GM23338 (cell line): ENCODE measurements at regions not wholly inside any gene's neighbourhood (a gene's known extent, or its start where the extent isn't known, plus 50 kb on each side); places are given as distances from the start of the nearest gene placed in this dataset.

Experiments used
- ATAC-seq: fragments of 200-7000 bp; cut with Tn5 transposase; 3 replicates; pipeline ENCODE4 v1.9.1; 2020
- DNase-seq: peaks from one replicate; pipeline ENCODE4 v3.0.0-alpha.2; 2015; ENCODE audit warnings: low spot score
- H2AFZ ChIP-seq: fragments of 200-600 bp; sonication (generic); 2 replicates; pipeline ENCODE4 v1.8.0; 2016; ENCODE audit warnings: antibody characterized with exemption, mild to moderate bottlenecking, moderate library complexity
- H3F3A ChIP-seq: fragments of 200-600 bp; sonication (generic); replicated peaks from 2 replicates; pipeline ENCODE4 v1.8.0; 2017; ENCODE audit warnings: antibody characterized with exemption, mixed run types, low read depth
- H3K27ac ChIP-seq: fragments of 200-600 bp; sonication (generic); 2 replicates; pipeline ENCODE4 v1.6.1; 2016; ENCODE audit warnings: low read depth
- H3K27me3 ChIP-seq: fragments of 200-600 bp; sonication (generic); 2 replicates; pipeline ENCODE4 v1.8.0; 2016; ENCODE audit warnings: mild to moderate bottlenecking, mixed run types, moderate library complexity; ENCODE audit not compliant: insufficient read depth
- H3K36me3 ChIP-seq: fragments of 200-600 bp; sonication (generic); 2 replicates; pipeline ENCODE4 v1.8.0; 2016; ENCODE audit warnings: mild to moderate bottlenecking; ENCODE audit not compliant: insufficient read depth
- H3K4me1 ChIP-seq: fragments of 200-600 bp; sonication (generic); 2 replicates; pipeline ENCODE4 v1.8.0; 2016; ENCODE audit warnings: mild to moderate bottlenecking, moderate library complexity; ENCODE audit not compliant: insufficient read depth
- H3K4me2 ChIP-seq: fragments of 200-600 bp; sonication (generic); 2 replicates; pipeline ENCODE4 v1.7.1; 2017; ENCODE audit warnings: mixed run types
- H3K4me3 ChIP-seq: fragments of 200-600 bp; sonication (generic); 2 replicates; pipeline ENCODE4 v1.6.1; 2016; ENCODE audit warnings: mixed run types
- H3K79me2 ChIP-seq: fragments of 200-600 bp; sonication (generic); replicated peaks from 2 replicates; pipeline ENCODE4 v1.8.0; 2017; ENCODE audit warnings: mild to moderate bottlenecking; ENCODE audit not compliant: insufficient read depth
- H3K9me2 ChIP-seq: fragments of 200-600 bp; sonication (generic); 2 replicates; pipeline ENCODE4 v1.8.0; 2017; ENCODE audit not compliant: insufficient read depth
- H4K20me1 ChIP-seq: fragments of 200-600 bp; sonication (generic); replicated peaks from 2 replicates; pipeline ENCODE4 v1.8.0; 2017; ENCODE audit warnings: mild to moderate bottlenecking; ENCODE audit not compliant: insufficient read depth
- H3K27ac Mint-ChIP-seq: 2 replicates; pipeline ENCODE4 v1.8.0; 2020; ENCODE audit warnings: inconsistent platforms, mild to moderate bottlenecking, moderate library complexity, mixed read lengths
- H3K27me3 Mint-ChIP-seq: 3 replicates; pipeline ENCODE4 v1.8.0; 2022; ENCODE audit warnings: low read depth, mild to moderate bottlenecking, moderate library complexity, mixed read lengths, inconsistent platforms; ENCODE audit not compliant: insufficient read depth, poor library complexity
- H3K36me3 Mint-ChIP-seq: 3 replicates; pipeline ENCODE4 v1.8.0; 2021; ENCODE audit warnings: low read depth, mild to moderate bottlenecking, inconsistent platforms, moderate library complexity, mixed read lengths
- H3K4me1 Mint-ChIP-seq: 3 replicates; pipeline ENCODE4 v1.8.0; 2020; ENCODE audit warnings: mild to moderate bottlenecking, inconsistent platforms, mixed read lengths
- H3K4me3 Mint-ChIP-seq: 3 replicates; pipeline ENCODE4 v1.8.0; 2021; ENCODE audit warnings: moderate library complexity, mild to moderate bottlenecking, inconsistent platforms, mixed read lengths
- H3K9me3 Mint-ChIP-seq: 3 replicates; pipeline ENCODE4 v1.8.0; 2020; ENCODE audit warnings: moderate library complexity, mild to moderate bottlenecking, inconsistent platforms, mixed read lengths
- CREB1 ChIP-seq: fragments of 250-450 bp; sonication (Bioruptor Pico); IDR thresholded peaks from 2 replicates; pipeline ENCODE4 v1.5.0; 2020; ENCODE audit warnings: low read depth, mild to moderate bottlenecking, moderate library complexity
- ETS1 ChIP-seq: IDR thresholded peaks from 2 replicates; pipeline ENCODE4 v1.6.1; 2016; ENCODE audit warnings: antibody characterized with exemption
- EZH2 ChIP-seq: fragments of 200-600 bp; sonication (generic); IDR thresholded peaks from one replicate; pipeline ENCODE4 v1.8.0; 2017; ENCODE audit warnings: antibody characterized with exemption, mild to moderate bottlenecking, low read depth; ENCODE audit not compliant: unreplicated experiment
- EZH2phosphoT487 ChIP-seq: fragments of 200-600 bp; sonication (generic); IDR thresholded peaks from one replicate; pipeline ENCODE4 v1.8.1; 2018; ENCODE audit warnings: antibody characterized with exemption; ENCODE audit not compliant: unreplicated experiment
- JUNB ChIP-seq: IDR thresholded peaks from one replicate; pipeline ENCODE4 v1.6.1; 2016; ENCODE audit warnings: antibody characterized with exemption; ENCODE audit not compliant: unreplicated experiment
- NANOG ChIP-seq: IDR thresholded peaks from 2 replicates; pipeline ENCODE4 v1.6.1; 2016; ENCODE audit warnings: antibody characterized with exemption, borderline replicate concordance
- POLR2AphosphoS5 ChIP-seq: IDR thresholded peaks from 2 replicates; pipeline ENCODE4 v1.6.1; 2016; ENCODE audit warnings: antibody characterized with exemption, low read depth
- STAT1 ChIP-seq: IDR thresholded peaks from one replicate; pipeline ENCODE4 v1.6.1; 2016; ENCODE audit warnings: antibody characterized with exemption; ENCODE audit not compliant: unreplicated experiment
- ZNF114 ChIP-seq: fragments of 250-450 bp; sonication (Bioruptor Pico); IDR thresholded peaks from 2 replicates; pipeline ENCODE4 v1.5.0; 2020; ENCODE audit warnings: mild to moderate bottlenecking, moderate library complexity
- ZNF331 ChIP-seq: fragments of 250-450 bp; sonication (Bioruptor Pico); IDR thresholded peaks from 2 replicates; pipeline ENCODE4 v1.5.0; 2020; ENCODE audit warnings: low read depth, mild to moderate bottlenecking, moderate library complexity
- TF ChIP-seq, protein P1 (sequence below): fragments of 250-450 bp; sonication (Bioruptor Pico); IDR thresholded peaks from 2 replicates; pipeline ENCODE4 v1.5.0; 2020; ENCODE audit warnings: mild to moderate bottlenecking, moderate library complexity
- TF ChIP-seq, protein P2 (sequence below): IDR thresholded peaks from one replicate; pipeline ENCODE4 v1.6.1; 2018; ENCODE audit warnings: antibody characterized with exemption; ENCODE audit not compliant: unreplicated experiment
- TF ChIP-seq, protein P3 (sequence below), 2 experiments: fragments of 200-600 bp in 1 of 2; sonication (generic) in 1 of 2; conservative IDR thresholded peaks; 2 replicates each; pipeline versions ENCODE4 v1.5.1 to v1.6.1; 2016 to 2017; ENCODE audit warnings: antibody characterized with exemption in 2 of 2, low read depth in 2 of 2, mild to moderate bottlenecking in 2 of 2, moderate library complexity in 1 of 2

GRCh38 chr4:144910723-144911122 is 187.3 kb downstream of the ANAPC10 start:
- no peak overlapping the region for H3K4me3 Mint-ChIP-seq
- H3K36me3 Mint-ChIP-seq, result no peaks in the 10 kb centered on the region
- Histone ChIP-seq H3K79me2 (no peaks in the 10 kb centered on the region), H4K20me1 (no peaks in the 10 kb centered on the region), H3K4me1 (no peaks in the 10 kb centered on the region), H3F3A (no peaks in the 10 kb centered on the region), H3K4me3 (no peak overlapping the region), H3K36me3 (no peaks in the 10 kb centered on the region), H2AFZ (no peak overlapping the region), H3K27me3 (no peaks in the 10 kb centered on the region), H3K27ac (no peak overlapping the region), H3K9me2 (peaks cover 4% of the 10 kb centered on the region; the same call in 1 of the 2 replicates), H3K4me2 (no peak overlapping the region)
- no peaks in the 10 kb centered on the region for H3K4me1 Mint-ChIP-seq
- no peaks in the 10 kb centered on the region for H3K27me3 Mint-ChIP-seq
- ATAC-seq (no peak), DNase-seq (no peak)
- H3K27ac Mint-ChIP-seq, result peak overlapping the region; percentile 61; the same call in 1 of the 2 replicates
- no peaks in the 10 kb centered on the region for H3K9me3 Mint-ChIP-seq
- TF ChIP-seq, protein P1, sequence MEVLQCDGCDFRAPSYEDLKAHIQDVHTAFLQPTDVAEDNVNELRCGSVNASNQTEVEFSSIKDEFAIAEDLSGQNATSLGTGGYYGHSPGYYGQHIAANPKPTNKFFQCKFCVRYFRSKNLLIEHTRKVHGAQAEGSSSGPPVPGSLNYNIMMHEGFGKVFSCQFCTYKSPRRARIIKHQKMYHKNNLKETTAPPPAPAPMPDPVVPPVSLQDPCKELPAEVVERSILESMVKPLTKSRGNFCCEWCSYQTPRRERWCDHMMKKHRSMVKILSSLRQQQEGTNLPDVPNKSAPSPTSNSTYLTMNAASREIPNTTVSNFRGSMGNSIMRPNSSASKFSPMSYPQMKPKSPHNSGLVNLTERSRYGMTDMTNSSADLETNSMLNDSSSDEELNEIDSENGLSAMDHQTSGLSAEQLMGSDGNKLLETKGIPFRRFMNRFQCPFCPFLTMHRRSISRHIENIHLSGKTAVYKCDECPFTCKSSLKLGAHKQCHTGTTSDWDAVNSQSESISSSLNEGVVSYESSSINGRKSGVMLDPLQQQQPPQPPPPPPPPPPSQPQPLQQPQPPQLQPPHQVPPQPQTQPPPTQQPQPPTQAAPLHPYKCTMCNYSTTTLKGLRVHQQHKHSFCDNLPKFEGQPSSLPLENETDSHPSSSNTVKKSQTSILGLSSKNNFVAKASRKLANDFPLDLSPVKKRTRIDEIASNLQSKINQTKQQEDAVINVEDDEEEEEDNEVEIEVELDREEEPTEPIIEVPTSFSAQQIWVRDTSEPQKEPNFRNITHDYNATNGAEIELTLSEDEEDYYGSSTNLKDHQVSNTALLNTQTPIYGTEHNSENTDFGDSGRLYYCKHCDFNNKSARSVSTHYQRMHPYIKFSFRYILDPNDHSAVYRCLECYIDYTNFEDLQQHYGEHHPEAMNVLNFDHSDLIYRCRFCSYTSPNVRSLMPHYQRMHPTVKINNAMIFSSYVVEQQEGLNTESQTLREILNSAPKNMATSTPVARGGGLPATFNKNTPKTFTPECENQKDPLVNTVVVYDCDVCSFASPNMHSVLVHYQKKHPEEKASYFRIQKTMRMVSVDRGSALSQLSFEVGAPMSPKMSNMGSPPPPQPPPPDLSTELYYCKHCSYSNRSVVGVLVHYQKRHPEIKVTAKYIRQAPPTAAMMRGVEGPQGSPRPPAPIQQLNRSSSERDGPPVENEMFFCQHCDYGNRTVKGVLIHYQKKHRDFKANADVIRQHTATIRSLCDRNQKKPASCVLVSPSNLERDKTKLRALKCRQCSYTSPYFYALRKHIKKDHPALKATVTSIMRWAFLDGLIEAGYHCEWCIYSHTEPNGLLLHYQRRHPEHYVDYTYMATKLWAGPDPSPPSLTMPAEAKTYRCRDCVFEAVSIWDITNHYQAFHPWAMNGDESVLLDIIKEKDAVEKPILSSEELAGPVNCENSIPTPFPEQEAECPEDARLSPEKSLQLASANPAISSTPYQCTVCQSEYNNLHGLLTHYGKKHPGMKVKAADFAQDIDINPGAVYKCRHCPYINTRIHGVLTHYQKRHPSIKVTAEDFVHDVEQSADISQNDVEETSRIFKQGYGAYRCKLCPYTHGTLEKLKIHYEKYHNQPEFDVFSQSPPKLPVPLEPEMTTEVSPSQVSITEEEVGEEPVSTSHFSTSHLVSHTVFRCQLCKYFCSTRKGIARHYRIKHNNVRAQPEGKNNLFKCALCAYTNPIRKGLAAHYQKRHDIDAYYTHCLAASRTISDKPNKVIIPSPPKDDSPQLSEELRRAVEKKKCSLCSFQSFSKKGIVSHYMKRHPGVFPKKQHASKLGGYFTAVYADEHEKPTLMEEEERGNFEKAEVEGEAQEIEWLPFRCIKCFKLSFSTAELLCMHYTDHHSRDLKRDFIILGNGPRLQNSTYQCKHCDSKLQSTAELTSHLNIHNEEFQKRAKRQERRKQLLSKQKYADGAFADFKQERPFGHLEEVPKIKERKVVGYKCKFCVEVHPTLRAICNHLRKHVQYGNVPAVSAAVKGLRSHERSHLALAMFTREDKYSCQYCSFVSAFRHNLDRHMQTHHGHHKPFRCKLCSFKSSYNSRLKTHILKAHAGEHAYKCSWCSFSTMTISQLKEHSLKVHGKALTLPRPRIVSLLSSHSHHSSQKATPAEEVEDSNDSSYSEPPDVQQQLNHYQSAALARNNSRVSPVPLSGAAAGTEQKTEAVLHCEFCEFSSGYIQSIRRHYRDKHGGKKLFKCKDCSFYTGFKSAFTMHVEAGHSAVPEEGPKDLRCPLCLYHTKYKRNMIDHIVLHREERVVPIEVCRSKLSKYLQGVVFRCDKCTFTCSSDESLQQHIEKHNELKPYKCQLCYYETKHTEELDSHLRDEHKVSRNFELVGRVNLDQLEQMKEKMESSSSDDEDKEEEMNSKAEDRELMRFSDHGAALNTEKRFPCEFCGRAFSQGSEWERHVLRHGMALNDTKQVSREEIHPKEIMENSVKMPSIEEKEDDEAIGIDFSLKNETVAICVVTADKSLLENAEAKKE (CRISPR knock-in tag), result no peak
- no peak for TF ChIP-seq ZNF114 (CRISPR knock-in tag)
- no peak for TF ChIP-seq POLR2AphosphoS5
- no peak for TF ChIP-seq EZH2phosphoT487
- TF ChIP-seq NANOG, result no peak
- no peak for TF ChIP-seq EZH2
- no peak for TF ChIP-seq STAT1
- TF ChIP-seq, protein P2, sequence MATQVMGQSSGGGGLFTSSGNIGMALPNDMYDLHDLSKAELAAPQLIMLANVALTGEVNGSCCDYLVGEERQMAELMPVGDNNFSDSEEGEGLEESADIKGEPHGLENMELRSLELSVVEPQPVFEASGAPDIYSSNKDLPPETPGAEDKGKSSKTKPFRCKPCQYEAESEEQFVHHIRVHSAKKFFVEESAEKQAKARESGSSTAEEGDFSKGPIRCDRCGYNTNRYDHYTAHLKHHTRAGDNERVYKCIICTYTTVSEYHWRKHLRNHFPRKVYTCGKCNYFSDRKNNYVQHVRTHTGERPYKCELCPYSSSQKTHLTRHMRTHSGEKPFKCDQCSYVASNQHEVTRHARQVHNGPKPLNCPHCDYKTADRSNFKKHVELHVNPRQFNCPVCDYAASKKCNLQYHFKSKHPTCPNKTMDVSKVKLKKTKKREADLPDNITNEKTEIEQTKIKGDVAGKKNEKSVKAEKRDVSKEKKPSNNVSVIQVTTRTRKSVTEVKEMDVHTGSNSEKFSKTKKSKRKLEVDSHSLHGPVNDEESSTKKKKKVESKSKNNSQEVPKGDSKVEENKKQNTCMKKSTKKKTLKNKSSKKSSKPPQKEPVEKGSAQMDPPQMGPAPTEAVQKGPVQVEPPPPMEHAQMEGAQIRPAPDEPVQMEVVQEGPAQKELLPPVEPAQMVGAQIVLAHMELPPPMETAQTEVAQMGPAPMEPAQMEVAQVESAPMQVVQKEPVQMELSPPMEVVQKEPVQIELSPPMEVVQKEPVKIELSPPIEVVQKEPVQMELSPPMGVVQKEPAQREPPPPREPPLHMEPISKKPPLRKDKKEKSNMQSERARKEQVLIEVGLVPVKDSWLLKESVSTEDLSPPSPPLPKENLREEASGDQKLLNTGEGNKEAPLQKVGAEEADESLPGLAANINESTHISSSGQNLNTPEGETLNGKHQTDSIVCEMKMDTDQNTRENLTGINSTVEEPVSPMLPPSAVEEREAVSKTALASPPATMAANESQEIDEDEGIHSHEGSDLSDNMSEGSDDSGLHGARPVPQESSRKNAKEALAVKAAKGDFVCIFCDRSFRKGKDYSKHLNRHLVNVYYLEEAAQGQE, result no peak
- no peak for TF ChIP-seq JUNB
- TF ChIP-seq ETS1, result no peak
- no peak for TF ChIP-seq ZNF331 (CRISPR knock-in tag)
- TF ChIP-seq, protein P3, sequence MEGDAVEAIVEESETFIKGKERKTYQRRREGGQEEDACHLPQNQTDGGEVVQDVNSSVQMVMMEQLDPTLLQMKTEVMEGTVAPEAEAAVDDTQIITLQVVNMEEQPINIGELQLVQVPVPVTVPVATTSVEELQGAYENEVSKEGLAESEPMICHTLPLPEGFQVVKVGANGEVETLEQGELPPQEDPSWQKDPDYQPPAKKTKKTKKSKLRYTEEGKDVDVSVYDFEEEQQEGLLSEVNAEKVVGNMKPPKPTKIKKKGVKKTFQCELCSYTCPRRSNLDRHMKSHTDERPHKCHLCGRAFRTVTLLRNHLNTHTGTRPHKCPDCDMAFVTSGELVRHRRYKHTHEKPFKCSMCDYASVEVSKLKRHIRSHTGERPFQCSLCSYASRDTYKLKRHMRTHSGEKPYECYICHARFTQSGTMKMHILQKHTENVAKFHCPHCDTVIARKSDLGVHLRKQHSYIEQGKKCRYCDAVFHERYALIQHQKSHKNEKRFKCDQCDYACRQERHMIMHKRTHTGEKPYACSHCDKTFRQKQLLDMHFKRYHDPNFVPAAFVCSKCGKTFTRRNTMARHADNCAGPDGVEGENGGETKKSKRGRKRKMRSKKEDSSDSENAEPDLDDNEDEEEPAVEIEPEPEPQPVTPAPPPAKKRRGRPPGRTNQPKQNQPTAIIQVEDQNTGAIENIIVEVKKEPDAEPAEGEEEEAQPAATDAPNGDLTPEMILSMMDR (conservative IDR thresholded peaks at IDR 0.05; ENCODE audit: low read depth in 2 of 2), result no peak
- no peak for TF ChIP-seq CREB1 (CRISPR knock-in tag)
